ENCODE measurements at regions not wholly inside any gene's neighbourhood (a gene's known extent, or its start where the extent isn't known, plus 50 kb on each side); places are given as distances from the start of the nearest gene placed in this dataset.

DNA sequence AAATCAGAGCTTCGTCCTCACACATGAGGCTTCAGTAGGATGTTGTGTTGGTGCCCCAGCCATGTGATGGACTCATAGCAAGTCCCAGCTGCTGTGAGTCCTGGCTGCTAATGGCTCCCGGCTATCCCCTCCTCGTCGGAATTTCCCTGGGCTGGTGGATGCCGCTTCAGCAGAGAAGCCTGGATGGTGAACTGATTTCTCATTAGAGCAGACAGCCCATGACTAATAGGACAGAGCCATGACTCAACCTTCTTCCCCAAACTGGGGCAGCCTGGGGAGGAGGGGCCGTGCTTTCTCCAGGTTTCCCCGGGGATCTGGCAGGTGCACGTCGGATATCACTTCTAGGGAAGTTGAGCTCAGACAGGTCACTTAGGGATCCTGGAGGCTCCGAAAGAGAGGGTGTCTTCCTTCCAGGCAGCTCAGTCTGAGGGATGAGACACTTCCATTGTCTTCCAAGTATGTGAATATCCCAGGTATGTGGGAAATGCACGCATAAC lies 112.7 kb downstream of the ASMT start:
- TF ChIP-seq, protein P1, sequence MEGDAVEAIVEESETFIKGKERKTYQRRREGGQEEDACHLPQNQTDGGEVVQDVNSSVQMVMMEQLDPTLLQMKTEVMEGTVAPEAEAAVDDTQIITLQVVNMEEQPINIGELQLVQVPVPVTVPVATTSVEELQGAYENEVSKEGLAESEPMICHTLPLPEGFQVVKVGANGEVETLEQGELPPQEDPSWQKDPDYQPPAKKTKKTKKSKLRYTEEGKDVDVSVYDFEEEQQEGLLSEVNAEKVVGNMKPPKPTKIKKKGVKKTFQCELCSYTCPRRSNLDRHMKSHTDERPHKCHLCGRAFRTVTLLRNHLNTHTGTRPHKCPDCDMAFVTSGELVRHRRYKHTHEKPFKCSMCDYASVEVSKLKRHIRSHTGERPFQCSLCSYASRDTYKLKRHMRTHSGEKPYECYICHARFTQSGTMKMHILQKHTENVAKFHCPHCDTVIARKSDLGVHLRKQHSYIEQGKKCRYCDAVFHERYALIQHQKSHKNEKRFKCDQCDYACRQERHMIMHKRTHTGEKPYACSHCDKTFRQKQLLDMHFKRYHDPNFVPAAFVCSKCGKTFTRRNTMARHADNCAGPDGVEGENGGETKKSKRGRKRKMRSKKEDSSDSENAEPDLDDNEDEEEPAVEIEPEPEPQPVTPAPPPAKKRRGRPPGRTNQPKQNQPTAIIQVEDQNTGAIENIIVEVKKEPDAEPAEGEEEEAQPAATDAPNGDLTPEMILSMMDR (IDR thresholded peaks at IDR 0.05; ENCODE audit: extremely low read depth, low read depth, low read length) = no peak
- Histone ChIP-seq H3K27me3 (ENCODE audit: insufficient read depth, low read length) (no peaks in the 10 kb centered on the region), H3K4me2 (ENCODE audit: insufficient read depth, low read length) (no peak overlapping the region), H3K4me1 (ENCODE audit: insufficient read depth, low read length) (no peaks in the 10 kb centered on the region), H3K36me3 (ENCODE audit: insufficient read depth, low read length) (no peaks in the 10 kb centered on the region), H3K79me2 (ENCODE audit: insufficient read depth, low read length) (no peaks in the 10 kb centered on the region), H3K4me3 (ENCODE audit: insufficient read depth, low read length) (no peak overlapping the region), H4K20me1 (ENCODE audit: insufficient read depth, low read length) (no peaks in the 10 kb centered on the region), H3K9me3 (ENCODE audit: low read depth, low read length) (no peaks in the 10 kb centered on the region), H3K27ac (ENCODE audit: low read depth, low read length) (no peak overlapping the region), H2AFZ (ENCODE audit: low read length) (no peak overlapping the region)
- no peak for DNase-seq (ENCODE audit: insufficient read length, low spot score, missing footprints)

DNA sequence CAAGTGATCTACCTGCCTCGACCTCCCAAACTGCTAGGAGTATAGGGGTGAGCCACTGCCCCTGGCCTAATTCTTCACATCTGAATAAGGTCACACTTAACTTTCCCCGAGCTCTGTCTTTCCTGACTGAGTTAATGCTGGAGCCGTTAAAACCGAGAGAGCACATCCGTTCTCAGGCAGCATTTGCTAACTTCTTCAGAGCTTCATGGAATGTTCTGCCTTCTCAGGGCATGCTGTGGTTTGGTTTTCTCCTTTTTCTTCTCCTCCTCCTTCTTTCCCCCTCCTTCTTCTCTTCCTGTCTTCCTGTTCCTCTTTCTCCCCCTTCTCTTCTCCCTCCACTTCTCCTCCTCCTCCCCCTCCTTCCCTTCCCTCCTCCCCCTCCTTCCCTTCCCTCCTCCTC lies 119.9 kb downstream of the ASMT start:
- no peak overlapping the region for H2AFZ ChIP-seq (ENCODE audit: low read length)
- DNase-seq (ENCODE audit: insufficient read length, low spot score, missing footprints) = no peak
- no peak overlapping the region for H3K4me2 ChIP-seq (ENCODE audit: insufficient read depth, low read length)
- TF ChIP-seq, protein P1 (IDR thresholded peaks at IDR 0.05; ENCODE audit: extremely low read depth, low read depth, low read length) = no peak
- H3K9me3 ChIP-seq (ENCODE audit: low read depth, low read length) = no peaks in the 10 kb centered on the region
- no peaks in the 10 kb centered on the region for H3K4me1 ChIP-seq (ENCODE audit: insufficient read depth, low read length)
- no peaks in the 10 kb centered on the region for H3K27me3 ChIP-seq (ENCODE audit: insufficient read depth, low read length)
- no peaks in the 10 kb centered on the region for H3K79me2 ChIP-seq (ENCODE audit: insufficient read depth, low read length)
- no peaks in the 10 kb centered on the region for H3K36me3 ChIP-seq (ENCODE audit: insufficient read depth, low read length)
- no peak overlapping the region for H3K4me3 ChIP-seq (ENCODE audit: insufficient read depth, low read length)
- no peaks in the 10 kb centered on the region for H4K20me1 ChIP-seq (ENCODE audit: insufficient read depth, low read length)
- no peak overlapping the region for H3K27ac ChIP-seq (ENCODE audit: low read depth, low read length)

DNA sequence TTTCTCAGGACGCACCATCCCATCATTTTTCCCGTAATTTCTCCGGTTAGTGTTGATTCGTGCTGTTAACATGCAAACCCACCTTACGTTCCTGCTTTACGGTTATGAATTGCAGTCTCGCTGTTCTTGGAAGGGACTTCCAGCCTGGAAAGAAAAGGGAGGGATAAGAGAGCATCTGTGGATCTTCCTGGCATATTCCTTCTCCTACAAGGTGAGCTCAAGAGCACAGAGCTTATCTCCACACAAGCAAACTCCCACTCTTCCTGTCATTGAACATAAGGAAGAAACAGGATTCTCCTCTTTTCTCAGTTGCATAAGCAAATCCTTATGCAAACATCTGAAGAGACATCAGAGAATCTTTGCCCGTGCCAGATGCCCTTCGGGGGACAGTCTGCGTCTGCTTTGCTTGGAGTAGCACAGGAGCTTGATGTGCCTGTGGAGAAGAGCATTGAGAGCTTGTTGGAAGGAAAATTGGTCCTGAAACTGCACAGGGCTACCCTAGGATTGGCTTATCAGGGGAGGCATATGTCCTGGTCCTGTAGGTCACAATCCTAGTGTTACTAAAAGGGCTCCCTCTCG lies 127.0 kb downstream of the ASMT start:
- Histone ChIP-seq H3K4me1 (ENCODE audit: insufficient read depth, low read length) (no peaks in the 10 kb centered on the region), H3K27ac (ENCODE audit: low read depth, low read length) (no peak overlapping the region), H3K4me3 (ENCODE audit: insufficient read depth, low read length) (no peak overlapping the region), H3K4me2 (ENCODE audit: insufficient read depth, low read length) (no peak overlapping the region), H2AFZ (ENCODE audit: low read length) (no peak overlapping the region), H4K20me1 (ENCODE audit: insufficient read depth, low read length) (no peaks in the 10 kb centered on the region), H3K27me3 (ENCODE audit: insufficient read depth, low read length) (no peaks in the 10 kb centered on the region), H3K79me2 (ENCODE audit: insufficient read depth, low read length) (no peaks in the 10 kb centered on the region), H3K36me3 (ENCODE audit: insufficient read depth, low read length) (no peaks in the 10 kb centered on the region), H3K9me3 (ENCODE audit: low read depth, low read length) (no peaks in the 10 kb centered on the region)
- DNase-seq (ENCODE audit: insufficient read length, low spot score, missing footprints) = no peak
- TF ChIP-seq, protein P1 (IDR thresholded peaks at IDR 0.05; ENCODE audit: extremely low read depth, low read depth, low read length) = no peak

DNA sequence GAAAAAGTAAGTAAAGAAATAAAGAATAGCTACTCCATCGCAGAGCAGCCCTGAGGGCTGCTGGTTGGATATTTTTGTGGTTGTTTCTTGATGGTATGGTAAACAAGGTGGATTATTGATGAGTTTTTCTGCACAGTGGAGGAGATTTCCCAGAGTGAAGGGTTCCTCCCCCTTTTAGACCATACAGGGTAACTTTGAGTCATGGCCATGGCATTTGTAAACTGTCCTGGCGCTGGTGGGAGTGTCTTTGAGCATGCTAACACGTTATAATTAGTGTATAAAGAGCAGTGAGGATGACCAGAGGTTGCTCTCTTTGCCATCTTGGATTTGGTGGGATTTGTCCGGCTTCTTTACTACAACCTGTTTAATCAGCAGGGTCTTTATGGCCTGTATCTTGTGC lies 128.2 kb downstream of the ASMT start:
- no peaks in the 10 kb centered on the region for H3K4me1 ChIP-seq (ENCODE audit: insufficient read depth, low read length)
- H2AFZ ChIP-seq (ENCODE audit: low read length) = no peak overlapping the region
- no peak for DNase-seq (ENCODE audit: insufficient read length, low spot score, missing footprints)
- no peaks in the 10 kb centered on the region for H3K27me3 ChIP-seq (ENCODE audit: insufficient read depth, low read length)
- H3K79me2 ChIP-seq (ENCODE audit: insufficient read depth, low read length) = no peaks in the 10 kb centered on the region
- no peaks in the 10 kb centered on the region for H3K9me3 ChIP-seq (ENCODE audit: low read depth, low read length)
- H3K27ac ChIP-seq (ENCODE audit: low read depth, low read length) = no peak overlapping the region
- TF ChIP-seq, protein P1 (IDR thresholded peaks at IDR 0.05; ENCODE audit: extremely low read depth, low read depth, low read length) = no peak
- H4K20me1 ChIP-seq (ENCODE audit: insufficient read depth, low read length) = no peaks in the 10 kb centered on the region
- H3K4me2 ChIP-seq (ENCODE audit: insufficient read depth, low read length) = no peak overlapping the region
- H3K4me3 ChIP-seq (ENCODE audit: insufficient read depth, low read length) = no peak overlapping the region
- H3K36me3 ChIP-seq (ENCODE audit: insufficient read depth, low read length) = no peaks in the 10 kb centered on the region
